GM12865 (cell line): ENCODE measurements at regions not wholly inside any gene's neighbourhood (a gene's known extent, or its start where the extent isn't known, plus 50 kb on each side); places are given as distances from the start of the nearest gene placed in this dataset.
"Not testable (repeated sequence)": the region's sequence is repeated elsewhere in the genome, so short reads cannot be mapped to it uniquely, and the experiment has no call there.

Source experiments
- DNase-seq: peaks from one replicate; pipeline ENCODE4 v3.0.0; 2010; ENCODE audit warnings: low read depth
- H3K4me3 ChIP-seq: 2 replicates; pipeline ENCODE4 v1.5.1; 2011; ENCODE audit warnings: mild to moderate bottlenecking, low read depth, low read length, control low read depth
- TF ChIP-seq, protein P1 (sequence below): IDR thresholded peaks from 2 replicates; pipeline ENCODE4 v1.5.1; 2011; ENCODE audit warnings: low read length, control low read depth, low read depth, inconsistent platforms; ENCODE audit not compliant: insufficient read depth; ENCODE audit errors: missing control alignments

DNA sequence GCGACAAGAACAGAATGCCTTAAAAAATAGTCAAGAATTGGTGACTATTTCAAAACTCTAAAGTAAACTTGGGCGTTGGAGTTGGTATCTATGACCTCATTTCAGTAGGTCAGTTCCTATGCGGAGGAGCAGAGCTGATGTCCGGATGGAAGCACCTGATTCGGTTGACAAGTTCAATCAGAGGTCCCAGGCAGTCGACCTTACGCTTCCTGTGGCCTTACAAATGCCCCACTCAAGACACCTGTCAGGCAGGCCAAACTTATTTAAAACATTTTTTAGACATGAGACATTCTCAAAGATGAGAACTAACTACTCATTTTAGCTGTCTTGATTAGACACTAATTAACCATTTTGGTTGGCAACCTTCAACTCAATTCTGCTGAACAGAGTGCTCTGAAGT lies 137.7 kb upstream of the ADAMTS3 start:
- DNase-seq = no peak
- TF ChIP-seq, protein P1, sequence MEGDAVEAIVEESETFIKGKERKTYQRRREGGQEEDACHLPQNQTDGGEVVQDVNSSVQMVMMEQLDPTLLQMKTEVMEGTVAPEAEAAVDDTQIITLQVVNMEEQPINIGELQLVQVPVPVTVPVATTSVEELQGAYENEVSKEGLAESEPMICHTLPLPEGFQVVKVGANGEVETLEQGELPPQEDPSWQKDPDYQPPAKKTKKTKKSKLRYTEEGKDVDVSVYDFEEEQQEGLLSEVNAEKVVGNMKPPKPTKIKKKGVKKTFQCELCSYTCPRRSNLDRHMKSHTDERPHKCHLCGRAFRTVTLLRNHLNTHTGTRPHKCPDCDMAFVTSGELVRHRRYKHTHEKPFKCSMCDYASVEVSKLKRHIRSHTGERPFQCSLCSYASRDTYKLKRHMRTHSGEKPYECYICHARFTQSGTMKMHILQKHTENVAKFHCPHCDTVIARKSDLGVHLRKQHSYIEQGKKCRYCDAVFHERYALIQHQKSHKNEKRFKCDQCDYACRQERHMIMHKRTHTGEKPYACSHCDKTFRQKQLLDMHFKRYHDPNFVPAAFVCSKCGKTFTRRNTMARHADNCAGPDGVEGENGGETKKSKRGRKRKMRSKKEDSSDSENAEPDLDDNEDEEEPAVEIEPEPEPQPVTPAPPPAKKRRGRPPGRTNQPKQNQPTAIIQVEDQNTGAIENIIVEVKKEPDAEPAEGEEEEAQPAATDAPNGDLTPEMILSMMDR = no peak
- H3K4me3 ChIP-seq = no peak overlapping the region

DNA sequence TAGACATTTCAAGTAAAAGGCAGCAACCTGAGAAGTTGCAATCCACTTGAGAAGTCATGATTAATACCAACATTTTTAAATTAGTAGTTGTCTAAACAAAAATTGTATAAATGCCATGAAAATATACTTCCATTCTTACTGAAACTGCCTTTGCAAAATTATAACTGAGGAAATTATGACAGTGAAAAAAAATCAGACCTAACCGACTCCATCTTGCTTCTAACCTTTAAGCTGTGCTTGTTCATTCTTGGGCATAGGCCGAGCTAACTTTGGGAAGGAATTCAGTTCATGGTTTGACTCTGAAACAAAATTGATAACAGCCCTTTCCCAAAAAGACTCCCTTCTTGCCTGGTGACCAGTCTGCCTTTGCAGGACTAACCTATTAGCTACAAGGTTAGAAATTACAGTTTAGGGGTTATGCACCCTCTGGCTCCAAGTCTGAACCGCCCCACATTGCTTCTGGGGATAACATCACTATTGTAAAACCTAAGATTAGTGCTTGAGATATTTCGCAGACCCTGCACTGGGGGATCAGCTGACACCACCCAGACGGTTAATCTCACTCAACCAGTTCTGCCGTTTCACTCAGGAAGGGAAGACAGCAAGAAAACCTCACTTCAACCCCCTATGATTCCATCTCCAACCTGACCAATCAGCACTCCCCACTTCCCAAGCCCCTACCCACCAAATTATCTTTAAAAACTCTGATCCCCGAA lies 136.1 kb upstream of the ADAMTS3 start:
- H3K4me3 ChIP-seq, DNase-seq: not testable (repeated sequence)

DNA sequence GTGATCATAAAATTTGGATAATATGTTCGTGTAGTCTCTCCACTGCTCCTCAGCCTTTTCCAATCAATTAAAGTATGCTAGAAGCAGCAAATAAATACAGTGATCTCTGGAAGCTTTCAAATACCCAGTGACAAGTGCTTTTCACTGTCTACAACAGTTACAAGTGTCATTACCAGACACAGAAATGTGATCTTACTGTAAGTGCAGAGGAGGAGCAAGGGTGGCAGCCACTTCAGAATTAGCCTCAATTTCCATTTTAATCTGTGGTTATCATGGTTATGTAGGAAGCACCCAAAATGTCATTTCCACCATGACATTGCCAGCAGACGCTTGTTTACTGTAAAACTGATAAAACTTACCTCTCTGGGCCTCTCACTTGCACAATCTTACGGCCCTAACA lies 133.9 kb upstream of the ADAMTS3 start:
- no peak for DNase-seq
- no peak overlapping the region for H3K4me3 ChIP-seq

DNA sequence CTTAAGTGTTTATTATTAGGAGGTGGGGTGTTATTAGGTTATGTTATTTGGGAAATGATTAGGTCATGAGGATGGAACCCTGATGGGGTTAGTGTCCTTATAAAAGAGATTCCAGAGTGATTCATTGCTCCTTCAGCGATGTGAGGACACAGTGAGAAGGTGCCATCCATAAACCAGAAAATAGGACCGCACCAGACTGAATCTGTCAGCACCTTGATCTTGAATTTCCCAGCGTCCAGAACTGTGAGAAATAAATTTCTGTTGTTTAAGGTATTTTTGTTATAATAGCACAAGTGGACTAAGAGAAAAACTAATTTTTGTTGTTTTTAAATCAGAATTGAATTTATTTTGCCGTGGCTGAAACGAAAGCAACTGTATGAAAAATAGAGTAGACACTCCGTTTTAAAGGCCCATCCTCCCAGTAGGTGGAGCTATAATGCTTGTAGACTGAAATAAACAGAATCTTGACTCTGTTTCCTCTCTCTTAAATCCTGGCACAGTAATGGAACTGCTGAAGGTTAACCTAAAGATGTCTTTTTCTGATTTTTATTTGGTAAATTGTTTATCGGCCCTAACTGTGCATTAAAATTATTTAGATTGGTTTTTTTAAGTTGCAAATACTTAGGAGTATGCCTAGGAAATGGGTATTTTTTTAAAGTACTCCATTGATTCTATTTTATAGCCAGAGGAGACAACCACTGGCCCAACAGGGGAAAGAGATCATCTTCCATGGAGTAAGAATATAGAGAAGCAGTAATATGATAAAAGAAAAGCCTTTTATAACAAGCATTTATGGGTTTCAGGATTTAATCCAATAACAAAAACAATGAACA lies 133.2 kb upstream of the ADAMTS3 start:
- peak overlapping the region; percentile 22; the same call in 1 of the 2 replicates for H3K4me3 ChIP-seq
- TF ChIP-seq, protein P1 = peak; percentile 52

More for the DNA sequence above, 133.9 kb upstream of the ADAMTS3 start:
- TF ChIP-seq, protein P1 = no peak

DNA sequence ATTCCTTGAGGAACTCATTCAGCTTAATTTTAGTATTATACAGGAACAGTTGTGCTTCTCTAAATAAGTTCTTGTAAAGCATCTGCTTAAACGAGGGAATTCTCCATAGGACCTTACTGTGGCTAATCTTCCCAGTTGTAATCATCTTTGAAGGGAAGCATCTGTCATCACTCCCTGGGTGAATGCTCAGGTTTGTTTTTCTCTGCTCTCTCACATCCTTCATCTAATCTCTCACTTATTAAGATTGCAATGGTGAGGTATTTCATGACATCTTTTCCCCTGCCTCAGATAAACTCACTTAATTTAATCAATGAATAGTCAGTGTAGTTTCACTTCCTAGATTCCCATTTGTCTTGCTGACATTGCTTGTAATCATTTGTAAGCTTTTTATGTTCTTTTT lies 121.8 kb upstream of the ADAMTS3 start:
- H3K4me3 ChIP-seq = no peak overlapping the region
- TF ChIP-seq, protein P1 = no peak
- DNase-seq = no peak

More for the DNA sequence above, 133.2 kb upstream of the ADAMTS3 start:
- DNase-seq = peak; percentile 60

DNA sequence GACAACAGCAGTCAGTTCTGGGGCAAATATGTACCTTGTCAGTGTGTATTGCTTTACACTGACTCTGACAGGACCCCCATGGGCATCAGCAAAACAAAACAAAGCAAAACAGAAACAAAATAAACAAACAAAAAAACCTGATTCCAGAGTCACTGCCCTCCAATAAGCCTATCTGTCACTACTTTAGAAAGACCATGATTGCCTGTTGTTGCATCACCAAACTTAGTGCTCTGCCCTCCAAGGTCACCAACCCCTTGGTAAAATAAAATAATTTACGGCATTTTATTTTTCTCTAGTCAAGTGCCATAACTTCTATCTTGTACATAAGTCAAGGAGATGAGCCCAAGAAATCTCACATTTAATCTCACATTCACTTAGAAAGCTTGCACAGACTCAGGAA lies 120.9 kb upstream of the ADAMTS3 start:
- DNase-seq = no peak
- H3K4me3 ChIP-seq = no peak overlapping the region

DNA sequence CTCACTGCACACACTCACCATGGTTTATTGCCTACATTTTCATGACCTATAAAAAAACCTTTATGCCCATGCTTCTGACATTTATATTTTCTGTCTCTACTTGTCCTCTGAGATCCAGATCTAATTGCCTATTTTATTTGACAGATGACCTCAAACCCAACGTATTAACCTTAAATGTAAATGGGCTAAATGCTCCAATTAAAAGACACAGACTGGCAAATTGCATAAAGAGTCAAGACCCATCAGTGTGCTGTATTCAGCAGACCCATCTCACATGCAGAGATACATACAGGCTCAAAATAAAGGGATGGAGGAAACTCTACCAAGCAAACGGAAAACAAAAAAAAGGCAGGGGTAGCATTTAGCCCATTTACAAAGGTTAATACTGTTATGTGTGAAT lies 117.4 kb upstream of the ADAMTS3 start:
- not testable (repeated sequence) for DNase-seq, H3K4me3 ChIP-seq

More for the DNA sequence above, 120.9 kb upstream of the ADAMTS3 start:
- TF ChIP-seq, protein P1 = no peak
